HG03097 (cell line): ENCODE measurements at regions not wholly inside any gene's neighbourhood (a gene's known extent, or its start where the extent isn't known, plus 50 kb on each side); places are given as distances from the start of the nearest gene placed in this dataset.

Experiments
- ATAC-seq: cut with Tn5 transposase; IDR thresholded peaks from one replicate; pipeline ENCODE4 v1.9.1; 2021; ENCODE audit not compliant: unreplicated experiment, low FRiP score

- ATAC-seq, result no peak
Measured at GRCh38 chr21:35265170-35265877, 216.2 kb upstream of the RUNX1 start.

GRCh38 chr21:35259457-35259856 is 210.4 kb upstream of the RUNX1 start:
- no peak for ATAC-seq

GRCh38 chr21:35258521-35258920 is 209.4 kb upstream of the RUNX1 start:
- ATAC-seq, result no peak

GRCh38 chr21:35257413-35257812 is 208.3 kb upstream of the RUNX1 start:
- no peak for ATAC-seq

- ATAC-seq, result no peak
Measured at GRCh38 chr21:35256468-35256988, 207.4 kb upstream of the RUNX1 start.

- no peak for ATAC-seq
Measured at GRCh38 chr21:35254765-35255138, 205.7 kb upstream of the RUNX1 start.

GRCh38 chr21:35254006-35254764 is 205.1 kb upstream of the RUNX1 start:
- ATAC-seq, result no peak

- ATAC-seq, result no peak
Measured at GRCh38 chr21:35252831-35253230, 203.7 kb upstream of the RUNX1 start.

- ATAC-seq, result no peak
Measured at GRCh38 chr21:35249636-35250035, 200.5 kb upstream of the RUNX1 start.

GRCh38 chr21:35245879-35246278 is 196.8 kb upstream of the RUNX1 start:
- no peak for ATAC-seq

GRCh38 chr21:35244514-35244913 is 195.4 kb upstream of the RUNX1 start:
- ATAC-seq, result no peak

- no peak for ATAC-seq
Measured at GRCh38 chr21:35243171-35243570, 194.1 kb upstream of the RUNX1 start.

- ATAC-seq, result no peak
Measured at GRCh38 chr21:35239811-35240219, 190.7 kb upstream of the RUNX1 start.

GRCh38 chr21:35238119-35238518 is 189.0 kb upstream of the RUNX1 start:
- no peak for ATAC-seq

- no peak for ATAC-seq
Measured at GRCh38 chr21:35237287-35237686, 188.2 kb upstream of the RUNX1 start.

- no peak for ATAC-seq
Measured at GRCh38 chr21:35236090-35236489, 187.0 kb upstream of the RUNX1 start.

GRCh38 chr21:35234725-35235124 is 185.6 kb upstream of the RUNX1 start:
- no peak for ATAC-seq

GRCh38 chr21:35233756-35234155 is 184.7 kb upstream of the RUNX1 start:
- ATAC-seq, result no peak

- ATAC-seq, result no peak
Measured at GRCh38 chr21:35232545-35233176, 183.6 kb upstream of the RUNX1 start.

- no peak for ATAC-seq
Measured at GRCh38 chr21:35231090-35231489, 182.0 kb upstream of the RUNX1 start.

GRCh38 chr21:35229290-35229689 is 180.2 kb upstream of the RUNX1 start:
- no peak for ATAC-seq
